Activated naive CD4-positive, alpha-beta T cell treated with anti-CD3 and anti-CD28 coated beads, Interleukin-2, amount 10 ng/mL, durations not matched to agents 7 days and 5 days (primary cell): ENCODE measurements at regions not wholly inside any gene's neighbourhood (a gene's known extent, or its start where the extent isn't known, plus 50 kb on each side); places are given as distances from the start of the nearest gene placed in this dataset.
"Not testable (repeated sequence)": the region's sequence is repeated elsewhere in the genome, so short reads cannot be mapped to it uniquely, and the experiment has no call there.

ENCODE experiments used
- CTCF ChIA-PET: fragments of 350-600 bp; sonication (Branson Sonifier 250); formaldehyde crosslinking; loops from one replicate; lab custom pipeline; 2021; ENCODE audit warnings: antibody characterized with exemption; lab: Charles Lee
- DNase-seq: peaks from one replicate; pipeline ENCODE4 v3.0.0-alpha.2; 2020
- H3K27ac Mint-ChIP-seq: one replicate; pipeline ENCODE4 v1.8.0; 2021; ENCODE audit warnings: mild to moderate bottlenecking, moderate library complexity, mixed read lengths
- H3K27me3 Mint-ChIP-seq: one replicate; pipeline ENCODE4 v1.8.0; 2021; ENCODE audit warnings: mild to moderate bottlenecking, mixed read lengths
- H3K36me3 Mint-ChIP-seq: one replicate; pipeline ENCODE4 v1.8.0; 2021; ENCODE audit warnings: mixed read lengths
- H3K4me1 Mint-ChIP-seq: one replicate; pipeline ENCODE4 v1.8.0; 2021; ENCODE audit warnings: mixed read lengths
- H3K4me3 Mint-ChIP-seq: one replicate; pipeline ENCODE4 v1.8.0; 2021; ENCODE audit warnings: mild to moderate bottlenecking, moderate library complexity, mixed read lengths
- H3K9me3 Mint-ChIP-seq: one replicate; pipeline ENCODE4 v1.8.0; 2021; ENCODE audit warnings: mixed read lengths

- CTCF ChIA-PET: interaction anchor here (1.0 kb wide), 1 partner anchor 55 kb away, joined by 3 read pairs; no protein-coding TSS in a partner anchor
- no peak overlapping the region for H3K4me3 Mint-ChIP-seq
- no peaks in the 10 kb centered on the region for H3K9me3 Mint-ChIP-seq
- H3K36me3 Mint-ChIP-seq: no peaks in the 10 kb centered on the region
- H3K27ac Mint-ChIP-seq: no peak overlapping the region
- no peaks in the 10 kb centered on the region for H3K4me1 Mint-ChIP-seq
- no peak for DNase-seq
- no peaks in the 10 kb centered on the region for H3K27me3 Mint-ChIP-seq
Measured at GRCh38 chr5:108696951-108697715, 50.6 kb upstream of the FER start.

GRCh38 chr5:108696407-108696806, 51.3 kb upstream of the FER start:
- no peaks in the 10 kb centered on the region for H3K27me3 Mint-ChIP-seq
- DNase-seq: no peak
- H3K9me3 Mint-ChIP-seq: no peaks in the 10 kb centered on the region
- no peak overlapping the region for H3K4me3 Mint-ChIP-seq
- no peak overlapping the region for H3K27ac Mint-ChIP-seq
- H3K36me3 Mint-ChIP-seq: no peaks in the 10 kb centered on the region
- no peaks in the 10 kb centered on the region for H3K4me1 Mint-ChIP-seq
- CTCF ChIA-PET: interaction anchor here (1.0 kb wide), 1 partner anchor 54 kb away, joined by 3 read pairs; no protein-coding TSS in a partner anchor

GRCh38 chr5:108688485-108688884, 59.2 kb upstream of the FER start:
- Mint-ChIP-seq H3K36me3 (no peaks in the 10 kb centered on the region), H3K27me3 (no peaks in the 10 kb centered on the region), H3K4me3 (no peak overlapping the region), H3K27ac (no peak overlapping the region), H3K9me3 (no peaks in the 10 kb centered on the region), H3K4me1 (no peaks in the 10 kb centered on the region)
- no peak for DNase-seq
- CTCF ChIA-PET: no interaction called here

GRCh38 chr5:108687595-108688200, 60.0 kb upstream of the FER start:
- Mint-ChIP-seq H3K4me3 (no peak overlapping the region), H3K4me1 (no peaks in the 10 kb centered on the region), H3K36me3 (no peaks in the 10 kb centered on the region), H3K27ac (no peak overlapping the region), H3K9me3 (no peaks in the 10 kb centered on the region), H3K27me3 (peaks cover 2% of the 10 kb centered on the region)
- CTCF ChIA-PET: no interaction called here
- no peak for DNase-seq

GRCh38 chr5:108686676-108687075, 61.0 kb upstream of the FER start:
- Mint-ChIP-seq H3K4me1 (no peaks in the 10 kb centered on the region), H3K27ac (no peak overlapping the region), H3K36me3 (no peaks in the 10 kb centered on the region), H3K4me3 (no peak overlapping the region), H3K27me3 (peaks cover 6% of the 10 kb centered on the region), H3K9me3 (no peaks in the 10 kb centered on the region)
- DNase-seq: no peak
- CTCF ChIA-PET: interaction anchor here (0.5 kb wide), 1 partner anchor 45 kb away, joined by 4 read pairs; no protein-coding TSS in a partner anchor

- CTCF ChIA-PET, H3K36me3 Mint-ChIP-seq, DNase-seq, H3K4me1 Mint-ChIP-seq, H3K27me3 Mint-ChIP-seq, H3K9me3 Mint-ChIP-seq, H3K4me3 Mint-ChIP-seq, H3K27ac Mint-ChIP-seq: not testable (repeated sequence)
Measured at GRCh38 chr5:108685448-108686216, 62.1 kb upstream of the FER start.

GRCh38 chr5:108681079-108681921, 66.4 kb upstream of the FER start:
- no peaks in the 10 kb centered on the region for H3K4me1 Mint-ChIP-seq
- peaks cover 24% of the 10 kb centered on the region for H3K27me3 Mint-ChIP-seq
- DNase-seq: no peak
- H3K27ac Mint-ChIP-seq: no peak overlapping the region
- H3K9me3 Mint-ChIP-seq: no peaks in the 10 kb centered on the region
- CTCF ChIA-PET: interaction anchor here (0.8 to 2.3 kb wide), 6 partner anchors 17 to 798 kb away, joined by 3 to 5 read pairs (median 4); no protein-coding TSS in a partner anchor
- no peaks in the 10 kb centered on the region for H3K36me3 Mint-ChIP-seq
- H3K4me3 Mint-ChIP-seq: no peak overlapping the region

- DNase-seq: no peak
- Mint-ChIP-seq H3K27ac (no peak overlapping the region), H3K4me3 (no peak overlapping the region), H3K36me3 (no peaks in the 10 kb centered on the region), H3K9me3 (no peaks in the 10 kb centered on the region), H3K27me3 (peaks cover 24% of the 10 kb centered on the region), H3K4me1 (no peaks in the 10 kb centered on the region)
- CTCF ChIA-PET: no interaction called here
Measured at GRCh38 chr5:108678091-108678490, 69.6 kb upstream of the FER start.

- no peak for DNase-seq
- H3K27me3 Mint-ChIP-seq: peaks cover 19% of the 10 kb centered on the region
- H3K4me1 Mint-ChIP-seq: no peaks in the 10 kb centered on the region
- no peak overlapping the region for H3K4me3 Mint-ChIP-seq
- H3K9me3 Mint-ChIP-seq: no peaks in the 10 kb centered on the region
- no peaks in the 10 kb centered on the region for H3K36me3 Mint-ChIP-seq
- CTCF ChIA-PET: no interaction called here
- no peak overlapping the region for H3K27ac Mint-ChIP-seq
Measured at GRCh38 chr5:108675736-108676135, 72.0 kb upstream of the FER start.

GRCh38 chr5:108672639-108673038, 75.1 kb upstream of the FER start:
- no peak for DNase-seq
- H3K27ac Mint-ChIP-seq: no peak overlapping the region
- H3K9me3 Mint-ChIP-seq: no peaks in the 10 kb centered on the region
- H3K36me3 Mint-ChIP-seq: no peaks in the 10 kb centered on the region
- H3K27me3 Mint-ChIP-seq: peaks cover 6% of the 10 kb centered on the region
- H3K4me1 Mint-ChIP-seq: no peaks in the 10 kb centered on the region
- no peak overlapping the region for H3K4me3 Mint-ChIP-seq
- CTCF ChIA-PET: no interaction called here

GRCh38 chr5:108670591-108671289, 77.0 kb upstream of the FER start:
- Mint-ChIP-seq H3K36me3 (no peaks in the 10 kb centered on the region), H3K4me3 (no peak overlapping the region), H3K27me3 (peaks cover 6% of the 10 kb centered on the region), H3K4me1 (no peaks in the 10 kb centered on the region), H3K9me3 (no peaks in the 10 kb centered on the region), H3K27ac (no peak overlapping the region)
- CTCF ChIA-PET: no interaction called here
- no peak for DNase-seq

GRCh38 chr5:108669462-108669861, 78.2 kb upstream of the FER start:
- H3K4me3 Mint-ChIP-seq: no peak overlapping the region
- H3K27me3 Mint-ChIP-seq: peaks cover 6% of the 10 kb centered on the region
- DNase-seq: no peak
- no peak overlapping the region for H3K27ac Mint-ChIP-seq
- CTCF ChIA-PET: no interaction called here
- no peaks in the 10 kb centered on the region for H3K9me3 Mint-ChIP-seq
- no peaks in the 10 kb centered on the region for H3K36me3 Mint-ChIP-seq
- no peaks in the 10 kb centered on the region for H3K4me1 Mint-ChIP-seq

GRCh38 chr5:108661590-108662219, 86.0 kb upstream of the FER start:
- H3K4me1 Mint-ChIP-seq: no peaks in the 10 kb centered on the region
- no peaks in the 10 kb centered on the region for H3K36me3 Mint-ChIP-seq
- H3K27ac Mint-ChIP-seq: no peak overlapping the region
- no peak overlapping the region for H3K4me3 Mint-ChIP-seq
- H3K9me3 Mint-ChIP-seq: no peaks in the 10 kb centered on the region
- H3K27me3 Mint-ChIP-seq: peaks cover 4% of the 10 kb centered on the region
- no peak for DNase-seq
- CTCF ChIA-PET: no interaction called here
